HG03039 (cell line): ENCODE measurements at regions not wholly inside any gene's neighbourhood (a gene's known extent, or its start where the extent isn't known, plus 50 kb on each side); places are given as distances from the start of the nearest gene placed in this dataset.

Source experiments
- ATAC-seq: cut with Tn5 transposase; IDR thresholded peaks from one replicate; pipeline ENCODE4 v1.9.1; 2021; ENCODE audit warnings: mild to moderate bottlenecking, moderate library complexity; ENCODE audit not compliant: unreplicated experiment

- ATAC-seq, result no peak
Measured at GRCh38 chr1:106688446-106688845, 368.0 kb upstream of the PRMT6 start.

- ATAC-seq, result no peak
Measured at GRCh38 chr1:106698660-106699059, 357.8 kb upstream of the PRMT6 start.

- no peak for ATAC-seq
Measured at GRCh38 chr1:106699433-106699832, 357.0 kb upstream of the PRMT6 start.

- ATAC-seq, result no peak
Measured at GRCh38 chr1:106700211-106700610, 356.3 kb upstream of the PRMT6 start.

GRCh38 chr1:106705971-106706370, 350.5 kb upstream of the PRMT6 start:
- no peak for ATAC-seq

GRCh38 chr1:106717591-106717990, 338.9 kb upstream of the PRMT6 start:
- no peak for ATAC-seq

- no peak for ATAC-seq
Measured at GRCh38 chr1:106721790-106722189, 334.7 kb upstream of the PRMT6 start.

- no peak for ATAC-seq
Measured at GRCh38 chr1:106722466-106722865, 334.0 kb upstream of the PRMT6 start.

GRCh38 chr1:106727171-106727570, 329.3 kb upstream of the PRMT6 start:
- ATAC-seq, result peak; percentile 82

GRCh38 chr1:106746448-106747085, 309.9 kb upstream of the PRMT6 start:
- no peak for ATAC-seq

GRCh38 chr1:106747232-106747631, 309.2 kb upstream of the PRMT6 start:
- no peak for ATAC-seq

GRCh38 chr1:106747791-106748190, 308.7 kb upstream of the PRMT6 start:
- ATAC-seq, result no peak

- ATAC-seq, result no peak
Measured at GRCh38 chr1:106748606-106749005, 307.9 kb upstream of the PRMT6 start.

GRCh38 chr1:106749491-106749890, 307.0 kb upstream of the PRMT6 start:
- no peak for ATAC-seq

- ATAC-seq, result no peak
Measured at GRCh38 chr1:106749906-106750305, 306.6 kb upstream of the PRMT6 start.

- no peak for ATAC-seq
Measured at GRCh38 chr1:106751002-106751401, 305.5 kb upstream of the PRMT6 start.

GRCh38 chr1:106753066-106753465, 303.4 kb upstream of the PRMT6 start:
- no peak for ATAC-seq

GRCh38 chr1:106754957-106755356, 301.5 kb upstream of the PRMT6 start:
- ATAC-seq, result no peak

- no peak for ATAC-seq
Measured at GRCh38 chr1:106755682-106756406, 300.6 kb upstream of the PRMT6 start.

GRCh38 chr1:106756752-106757151, 299.7 kb upstream of the PRMT6 start:
- ATAC-seq, result no peak

GRCh38 chr1:106768077-106768476, 288.4 kb upstream of the PRMT6 start:
- no peak for ATAC-seq

- ATAC-seq, result no peak
Measured at GRCh38 chr1:106768501-106768900, 288.0 kb upstream of the PRMT6 start.

- no peak for ATAC-seq
Measured at GRCh38 chr1:106773206-106773605, 283.3 kb upstream of the PRMT6 start.
